HG03066 (cell line): ENCODE measurements at regions not wholly inside any gene's neighbourhood (a gene's known extent, or its start where the extent isn't known, plus 50 kb on each side); places are given as distances from the start of the nearest gene placed in this dataset.
"Not testable (repeated sequence)": the region's sequence is repeated elsewhere in the genome, so short reads cannot be mapped to it uniquely, and the experiment has no call there.

ENCODE experiments used
- ATAC-seq: cut with Tn5 transposase; IDR thresholded peaks from one replicate; pipeline ENCODE4 v1.9.1; 2021; ENCODE audit warnings: low read depth; ENCODE audit not compliant: unreplicated experiment

DNA sequence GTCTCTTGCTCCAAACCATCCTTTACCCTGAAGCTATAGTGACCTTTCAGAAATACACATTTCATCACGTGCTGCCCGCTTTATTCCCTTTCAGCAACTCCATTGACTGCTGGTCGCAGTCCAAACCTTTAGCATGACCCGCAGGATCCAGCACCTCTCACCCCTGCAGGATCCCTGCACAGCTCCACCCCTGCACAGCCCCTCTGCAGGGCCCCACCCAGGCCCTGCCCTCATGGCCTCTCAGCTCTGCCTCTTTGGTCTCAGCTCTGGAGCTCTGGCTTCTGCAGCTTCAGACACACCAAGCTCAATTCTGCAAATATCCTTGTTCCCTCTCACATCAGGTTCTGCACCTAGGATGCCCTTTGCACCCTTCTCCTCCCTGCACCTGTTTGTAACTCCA, 264.9 kb upstream of the C1orf174 start:
- ATAC-seq: no peak

DNA sequence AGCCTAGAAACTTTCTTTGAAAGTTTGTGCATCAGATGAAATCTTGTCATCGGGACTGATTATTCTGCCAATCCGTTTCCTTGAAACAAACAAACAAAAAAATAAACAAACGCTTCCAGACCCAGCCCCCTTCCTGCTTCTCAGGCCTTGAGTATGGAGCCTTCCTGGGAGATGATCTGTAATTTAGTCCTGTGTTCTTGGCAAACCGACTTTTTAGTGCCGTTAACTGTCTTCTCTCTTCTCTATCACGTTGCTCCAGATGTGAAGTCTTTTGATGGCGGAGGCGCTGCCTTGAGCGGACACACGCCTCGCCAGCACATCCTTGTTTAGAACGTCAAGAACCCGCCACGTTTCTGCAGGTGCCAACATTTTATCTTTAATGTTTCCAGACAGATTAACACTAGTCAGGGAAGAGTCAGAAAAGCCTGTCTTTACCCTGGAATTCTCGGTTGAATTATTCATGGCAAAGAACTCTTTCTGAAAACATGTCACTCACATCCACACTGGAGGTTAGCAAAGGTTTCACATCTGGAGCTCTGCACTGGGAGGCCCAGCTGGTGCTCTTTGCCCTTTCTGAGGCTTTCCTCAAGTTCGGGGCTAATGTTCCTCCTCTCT, 265.7 kb upstream of the C1orf174 start:
- ATAC-seq: no peak

DNA sequence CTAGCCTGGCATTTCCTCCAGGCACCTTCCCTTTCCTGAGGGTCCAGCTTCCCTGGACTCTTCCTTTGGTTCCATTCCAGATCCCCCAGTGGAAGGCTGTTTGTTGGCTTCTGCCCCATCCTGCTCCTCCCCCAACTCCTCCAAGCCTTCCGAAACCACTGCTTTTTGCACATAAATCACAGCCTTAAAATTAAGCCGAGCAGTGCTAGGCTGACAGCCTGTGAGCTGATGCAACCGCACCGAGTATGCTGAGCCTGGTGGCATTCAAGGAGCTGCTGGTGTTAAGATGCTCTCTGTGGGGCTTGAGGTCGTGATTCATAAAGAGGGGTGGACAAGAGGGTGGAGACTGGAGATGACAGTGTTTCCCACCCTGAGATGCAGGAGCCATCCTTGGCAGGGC, 266.6 kb upstream of the C1orf174 start:
- no peak for ATAC-seq

DNA sequence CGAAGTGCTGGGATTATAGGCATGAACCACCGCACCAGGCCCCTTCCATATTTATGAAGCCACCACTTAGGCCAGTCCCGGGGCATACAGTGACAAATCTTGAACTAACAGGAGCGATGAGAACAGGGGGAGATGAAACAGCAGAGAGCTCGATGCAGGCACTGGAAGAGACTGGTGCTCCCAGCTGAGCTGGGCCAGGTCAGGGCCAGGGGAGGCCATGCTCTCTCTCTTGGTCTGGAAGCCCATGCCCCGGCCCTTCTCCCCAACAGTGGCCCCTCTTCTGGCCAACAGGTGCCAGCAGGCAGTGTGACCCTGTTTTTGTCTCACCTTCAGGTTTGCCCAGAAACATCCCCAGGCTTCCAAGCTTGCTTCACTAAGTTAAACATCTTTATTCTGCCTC, 269.9 kb upstream of the C1orf174 start:
- no peak for ATAC-seq

DNA sequence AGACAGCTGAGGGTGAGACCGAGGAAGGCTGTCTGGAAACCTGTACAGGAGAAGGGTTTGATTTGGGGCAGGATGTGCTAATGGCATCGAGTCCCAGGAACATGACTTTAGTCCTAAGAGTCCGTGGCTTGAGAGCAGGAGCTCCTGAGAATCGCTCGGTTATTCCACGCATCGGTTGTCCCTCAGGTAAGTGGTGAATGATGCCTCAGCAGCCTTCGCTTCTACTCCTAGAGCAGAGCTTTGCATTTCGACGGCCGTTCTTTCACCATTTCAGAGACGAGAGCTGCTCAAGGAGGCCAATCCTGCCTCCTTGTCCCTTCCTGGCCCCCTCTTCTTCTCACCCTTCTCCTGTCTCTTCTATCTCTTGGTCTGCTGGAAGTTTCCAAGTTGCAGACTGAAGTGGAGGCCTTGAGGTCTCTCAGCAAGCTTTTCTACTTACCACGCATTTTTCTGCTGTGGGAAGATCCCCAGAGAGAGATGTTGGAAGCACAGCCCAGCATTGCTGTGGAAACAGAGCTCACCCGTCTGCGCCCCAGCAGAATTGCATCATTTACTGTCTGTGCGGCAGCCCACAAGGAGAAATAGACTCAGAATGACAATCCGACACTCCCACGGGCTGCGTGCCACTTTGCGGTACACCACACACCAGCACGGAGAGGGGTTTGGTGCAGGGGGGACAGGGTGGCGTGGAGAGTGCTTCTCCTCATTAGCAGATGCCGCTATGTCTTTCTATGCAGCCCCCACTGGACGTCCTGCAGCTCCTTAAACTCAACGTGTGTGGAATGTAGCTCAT, 270.7 kb upstream of the C1orf174 start:
- no peak for ATAC-seq

DNA sequence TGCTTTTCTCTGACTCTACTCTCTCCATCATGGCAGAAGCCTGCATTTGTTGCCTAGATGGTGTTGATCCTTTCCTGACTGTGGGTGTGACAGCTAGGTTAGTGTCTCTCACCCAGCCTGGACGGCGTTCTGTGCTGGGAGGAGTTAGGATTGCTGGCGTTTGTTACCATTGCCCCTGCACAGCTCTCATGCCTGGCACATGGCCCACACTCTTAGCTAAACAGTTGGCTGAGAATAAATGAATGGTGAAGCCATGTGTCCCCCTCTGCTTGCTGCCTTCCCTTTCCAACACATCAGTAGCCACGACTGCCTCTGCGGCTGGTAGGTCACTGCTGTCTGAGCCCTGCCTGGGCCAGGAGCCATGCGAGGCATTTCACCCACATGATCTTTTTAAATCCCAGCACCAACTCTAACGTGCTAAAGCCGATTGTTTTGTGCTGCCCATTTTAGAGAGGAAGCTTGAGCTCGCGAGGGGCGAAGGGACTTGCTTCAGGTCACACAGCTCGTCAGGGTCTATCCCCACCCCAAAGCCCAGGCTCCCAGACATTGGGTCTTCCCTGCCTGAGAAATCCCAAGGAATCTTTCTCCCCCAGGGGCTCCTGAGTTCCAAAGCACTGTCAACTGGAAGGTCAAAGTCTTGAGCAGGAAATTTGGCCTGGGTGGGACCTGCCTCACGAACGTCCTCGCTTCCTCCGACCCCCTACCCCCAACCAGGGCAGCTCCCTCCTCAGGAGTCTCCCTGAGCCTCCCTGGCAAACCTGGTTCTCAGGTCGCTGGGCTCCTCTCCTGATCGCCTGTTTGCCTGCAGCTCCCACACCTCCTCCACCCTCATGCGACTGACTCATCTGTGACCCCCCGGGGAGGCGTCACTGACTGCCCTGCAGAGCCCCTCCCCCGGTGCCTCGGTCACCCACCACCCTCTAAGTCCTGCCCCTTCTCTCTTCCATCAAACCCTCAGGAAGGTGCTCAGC, 271.7 kb upstream of the C1orf174 start:
- no peak for ATAC-seq

DNA sequence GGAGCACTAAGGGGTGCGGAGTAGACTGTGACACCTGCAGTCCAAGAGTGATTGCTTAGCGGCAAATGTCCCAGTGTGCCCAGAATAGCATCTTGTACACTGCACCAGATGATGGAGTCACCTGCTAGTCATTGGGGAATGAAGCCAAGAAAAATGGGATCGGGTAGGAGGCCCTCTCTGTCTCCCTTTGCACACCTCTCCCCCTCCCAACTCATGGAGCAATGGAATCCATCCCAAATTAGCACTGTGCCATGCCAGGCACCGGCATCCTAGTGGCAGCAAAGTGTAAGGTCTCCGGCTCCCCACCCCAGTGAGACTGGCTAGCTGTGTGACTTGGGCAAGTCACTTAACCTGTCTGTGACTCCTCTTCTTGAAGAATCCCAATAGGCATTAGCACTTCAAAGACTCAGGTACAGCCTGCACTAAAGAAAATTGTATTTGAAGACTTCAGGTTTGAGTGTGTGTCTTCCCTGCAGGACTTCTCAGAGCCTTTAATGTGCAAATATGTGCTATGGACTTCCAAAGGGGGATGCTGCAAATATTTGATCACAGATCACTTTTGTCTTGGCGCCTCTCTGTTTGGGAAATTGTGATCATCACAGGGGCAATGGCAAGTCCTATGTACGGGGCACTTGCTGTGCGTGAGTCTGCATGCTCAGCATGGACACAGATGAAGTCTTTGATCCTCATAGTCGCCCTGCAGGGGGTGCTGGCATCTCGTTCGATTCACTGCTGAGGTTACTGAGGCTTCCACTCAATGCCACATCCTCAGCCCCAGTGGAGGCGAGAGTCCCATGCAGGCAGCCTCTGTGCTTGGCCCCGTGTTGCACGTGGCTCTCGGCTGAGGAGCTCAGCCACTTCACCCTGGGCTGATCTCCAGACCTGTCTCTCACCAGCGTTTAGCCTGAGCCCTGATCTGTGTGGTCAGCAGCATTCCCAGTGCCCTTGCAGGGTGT, 272.9 kb upstream of the C1orf174 start:
- ATAC-seq: no peak

DNA sequence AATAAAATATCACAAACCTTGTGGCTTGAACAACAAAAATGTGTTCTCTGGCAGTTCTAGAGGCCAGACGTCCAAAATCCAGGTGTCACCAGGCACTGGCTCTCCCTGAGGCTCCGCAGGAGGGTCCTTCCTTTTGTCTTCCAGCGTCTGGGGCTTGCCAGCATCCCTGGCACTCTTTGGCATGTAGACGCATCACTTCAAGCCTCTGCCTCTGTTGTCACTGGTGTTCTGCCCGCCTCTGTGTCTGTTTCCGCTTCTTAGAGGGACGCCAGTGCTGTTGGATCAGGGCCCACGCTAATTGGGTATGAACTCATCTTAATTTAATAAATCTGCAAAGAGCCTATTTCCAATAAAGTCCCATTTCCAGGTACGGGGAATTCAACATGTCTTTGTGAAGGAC, 273.7 kb upstream of the C1orf174 start:
- no peak for ATAC-seq

DNA sequence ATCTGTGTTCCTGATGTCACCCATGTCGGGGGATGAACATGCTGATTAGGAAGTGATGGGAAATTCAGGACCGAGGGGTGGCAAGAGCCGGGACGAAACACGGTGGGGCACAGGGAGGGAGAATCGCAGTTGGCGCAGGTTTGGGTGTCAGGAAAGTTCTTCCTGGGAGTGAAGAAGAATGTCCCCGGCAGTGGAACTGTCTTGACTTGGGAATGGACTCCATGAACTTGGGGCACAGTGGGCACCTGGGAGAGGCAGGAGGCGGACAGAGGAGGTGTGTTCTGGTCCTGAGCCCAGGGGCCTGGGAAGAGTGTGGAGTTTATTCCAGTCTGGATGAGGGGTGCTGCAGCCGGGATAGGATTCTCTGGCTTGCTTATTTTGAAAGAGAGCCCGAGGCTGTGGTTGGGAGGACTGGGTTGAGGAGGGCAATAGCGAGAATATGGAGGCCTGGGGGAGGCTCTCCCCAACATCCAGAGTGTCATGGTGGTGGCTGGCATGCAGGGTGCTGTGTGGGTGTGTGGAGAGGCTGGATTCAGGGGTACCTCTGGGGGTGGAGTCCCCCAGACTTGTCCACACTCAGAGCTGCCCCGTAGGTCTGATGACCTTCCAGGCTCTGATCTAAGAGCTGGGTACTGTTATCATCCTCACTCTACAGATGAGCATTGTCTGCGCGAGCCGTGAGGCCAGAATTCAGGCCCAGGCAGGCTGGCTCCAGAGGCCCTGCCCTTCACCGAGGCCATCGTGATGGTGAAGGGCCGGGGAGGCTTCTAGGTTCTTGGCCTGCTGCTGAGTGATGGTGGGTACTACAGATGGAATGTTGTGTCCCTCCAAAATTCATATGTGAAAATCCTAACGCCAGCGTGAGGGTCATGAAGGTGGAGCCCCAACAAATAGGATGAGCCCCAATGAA, 274.5 kb upstream of the C1orf174 start:
- ATAC-seq: no peak

DNA sequence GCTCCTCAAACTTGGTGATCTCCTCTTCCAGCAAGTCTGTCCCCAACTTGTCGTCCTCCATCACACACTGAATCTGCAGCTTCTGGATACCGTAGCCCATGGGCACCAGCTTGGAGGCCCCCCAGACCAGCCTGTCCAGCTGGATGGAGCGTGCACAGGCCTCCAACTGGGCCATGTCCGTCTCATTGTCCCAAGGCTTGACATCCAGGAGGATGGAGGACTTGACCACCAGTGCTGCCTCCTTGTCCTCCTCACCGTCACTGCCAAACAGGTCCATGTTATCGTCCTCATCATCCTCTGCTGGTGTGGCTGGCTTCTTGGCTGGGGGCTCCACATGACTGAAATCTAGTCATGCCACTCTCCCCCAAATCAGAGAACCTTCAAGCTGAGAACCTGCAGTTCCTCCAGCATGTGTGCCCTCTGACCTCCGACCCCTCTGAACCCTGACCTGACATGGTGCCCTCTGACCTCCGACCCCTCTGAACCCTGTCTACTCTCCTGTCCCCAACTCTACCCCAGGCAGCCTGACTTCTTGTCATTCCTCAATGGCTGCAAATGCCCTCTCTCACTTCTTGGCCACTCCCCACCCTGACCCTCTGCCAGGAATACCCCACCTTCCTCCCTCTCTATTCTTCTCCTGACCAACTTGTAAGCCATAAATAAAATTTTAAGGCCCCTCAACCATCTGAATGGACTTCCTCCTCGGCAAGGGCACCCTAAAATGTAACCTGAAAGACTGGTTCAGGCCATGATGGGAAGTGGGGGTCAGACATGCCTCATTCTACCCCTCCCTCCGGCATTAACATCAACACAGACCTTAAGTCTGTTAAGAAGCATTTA, 275.7 kb upstream of the C1orf174 start:
- no peak for ATAC-seq

DNA sequence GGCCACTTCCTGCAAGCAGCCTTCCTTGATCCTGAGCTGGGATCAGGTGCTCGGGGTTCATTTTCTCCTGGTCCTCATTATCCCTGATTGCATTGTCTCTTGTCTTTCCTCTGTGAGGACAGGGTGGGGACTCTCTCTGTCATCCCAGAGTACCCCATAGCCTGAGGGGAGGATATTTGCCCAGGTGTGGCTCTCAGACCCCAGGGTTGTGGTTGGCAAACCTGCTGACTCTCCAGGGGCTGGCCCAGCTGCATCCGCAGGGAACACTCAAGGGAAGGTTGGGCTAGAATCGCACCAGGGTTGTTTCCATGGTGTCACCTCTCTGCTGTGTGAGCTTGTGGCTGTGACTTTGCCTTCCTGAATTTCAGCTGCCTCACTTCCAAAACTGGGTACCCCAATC, 276.8 kb upstream of the C1orf174 start:
- ATAC-seq: no peak

DNA sequence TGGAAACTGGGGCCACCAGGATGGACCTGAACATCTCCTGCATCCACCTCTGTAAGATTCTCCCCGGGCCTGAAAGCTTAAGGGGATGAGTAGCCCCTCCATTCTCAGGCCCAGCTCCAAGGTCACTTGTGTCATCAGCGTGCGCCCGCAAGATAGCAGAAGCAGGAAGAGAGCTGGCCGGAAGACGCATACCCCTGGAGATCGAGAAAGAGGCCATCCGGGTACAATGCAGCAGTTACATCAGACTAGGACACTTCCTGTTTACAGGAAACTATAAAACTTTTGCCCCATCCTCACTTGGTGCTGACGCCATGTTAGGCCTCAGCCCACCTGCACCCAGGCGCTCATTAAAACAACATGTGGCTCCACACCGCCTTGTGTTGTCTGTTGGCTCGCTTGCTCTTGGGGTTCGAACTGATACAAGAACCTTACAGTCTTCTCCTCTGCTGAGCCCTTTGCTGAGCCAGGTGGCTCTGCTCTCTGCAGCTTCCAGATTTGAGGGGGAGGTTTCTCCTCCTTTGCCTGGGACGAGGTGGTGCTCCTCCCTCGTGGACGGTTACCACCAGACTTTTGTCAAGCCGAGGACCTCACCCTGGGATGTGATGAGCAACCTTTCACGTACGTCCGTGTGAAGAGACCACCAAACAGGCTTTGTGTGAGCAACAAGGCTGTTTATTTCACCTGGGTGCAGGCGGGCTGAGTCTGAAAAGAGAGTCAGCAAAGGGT, 277.5 kb upstream of the C1orf174 start:
- ATAC-seq: no peak

DNA sequence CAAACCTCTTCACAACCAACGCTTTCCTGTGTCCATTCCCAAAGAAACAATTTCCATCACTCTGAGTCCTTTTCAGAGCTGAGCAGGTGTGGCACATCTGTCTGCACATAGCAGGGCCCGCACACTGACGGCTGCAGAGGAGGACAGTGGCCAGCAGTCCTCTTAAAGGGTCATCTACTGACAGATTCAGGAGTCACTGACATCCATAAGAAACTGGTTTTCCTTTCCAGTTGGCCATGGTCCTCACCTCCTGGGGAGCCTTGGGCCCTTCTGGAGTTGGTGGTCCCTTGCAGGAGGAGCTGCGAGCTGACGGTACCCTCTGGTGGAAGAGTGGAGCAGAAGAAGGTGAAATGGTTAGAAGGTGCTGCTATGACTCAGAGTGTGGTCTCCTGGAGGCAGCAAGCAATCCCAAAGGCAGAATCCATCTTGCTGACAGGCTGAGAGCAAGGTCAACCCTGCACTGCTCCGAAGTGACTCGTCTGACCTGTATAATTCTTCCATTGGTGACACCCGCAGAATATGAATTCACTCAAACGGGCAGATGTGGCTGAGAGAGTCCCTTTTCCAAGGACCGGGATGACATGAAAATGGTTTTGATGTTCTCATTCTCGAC, 278.5 kb upstream of the C1orf174 start:
- no peak for ATAC-seq

DNA sequence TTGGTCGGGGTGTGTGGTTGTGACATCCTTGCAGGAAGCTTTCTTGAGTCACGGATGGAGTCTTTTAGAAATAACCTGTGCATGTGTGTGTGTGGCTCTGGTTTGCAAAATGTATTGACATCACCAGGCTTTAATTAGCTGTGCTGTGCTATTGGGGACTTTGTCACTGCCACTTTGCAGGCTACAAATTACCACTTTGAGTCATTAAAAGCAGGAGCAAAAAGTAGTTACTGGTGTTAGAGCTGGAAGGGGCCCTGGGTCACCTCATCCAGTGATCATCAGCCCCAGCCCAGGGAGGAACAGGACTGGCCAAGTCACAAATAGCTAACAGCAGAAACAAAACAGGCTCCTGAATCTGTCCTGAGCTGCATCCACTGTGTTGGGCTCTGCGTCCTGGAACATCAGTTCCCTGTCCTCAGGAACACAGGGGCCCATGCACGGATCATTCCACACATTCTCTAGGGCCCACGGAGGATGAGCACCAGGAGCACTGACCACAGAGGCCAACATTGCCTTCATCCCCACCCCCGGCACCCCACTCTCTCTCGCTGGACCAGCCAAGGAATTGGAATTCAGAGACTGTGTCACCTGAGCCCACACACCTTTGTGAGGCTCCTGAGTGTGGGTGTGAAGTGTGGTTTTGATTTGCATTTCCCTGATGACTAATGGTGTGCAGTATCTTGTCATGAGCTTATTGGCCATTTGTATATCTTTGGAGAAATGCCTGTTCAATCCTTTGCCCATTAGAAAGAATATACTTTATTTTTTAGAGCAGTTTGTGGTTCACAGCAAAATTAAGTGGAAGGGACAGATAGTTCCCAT, 280.1 kb upstream of the C1orf174 start:
- ATAC-seq: no peak

DNA sequence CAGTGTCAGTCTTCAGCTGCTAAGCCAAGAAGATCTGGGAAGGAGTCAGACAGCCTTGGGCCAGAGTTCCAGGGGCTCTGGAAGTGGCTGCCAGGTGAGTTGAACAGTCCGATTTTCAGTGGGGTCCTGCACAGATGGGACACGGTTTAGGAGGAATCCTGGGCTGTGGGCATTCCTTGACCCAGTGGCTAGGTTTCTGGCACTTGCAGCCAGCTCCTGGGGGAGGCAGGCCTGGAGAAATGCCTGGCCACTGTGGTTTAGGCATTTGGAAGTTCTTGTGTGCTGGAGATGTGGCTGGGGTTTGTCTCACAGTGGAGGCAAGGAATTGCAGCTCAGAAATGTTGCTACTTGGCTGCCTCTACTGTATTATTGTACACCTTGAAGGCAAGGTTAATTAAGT, 286.4 kb upstream of the C1orf174 start:
- not testable (repeated sequence) for ATAC-seq

DNA sequence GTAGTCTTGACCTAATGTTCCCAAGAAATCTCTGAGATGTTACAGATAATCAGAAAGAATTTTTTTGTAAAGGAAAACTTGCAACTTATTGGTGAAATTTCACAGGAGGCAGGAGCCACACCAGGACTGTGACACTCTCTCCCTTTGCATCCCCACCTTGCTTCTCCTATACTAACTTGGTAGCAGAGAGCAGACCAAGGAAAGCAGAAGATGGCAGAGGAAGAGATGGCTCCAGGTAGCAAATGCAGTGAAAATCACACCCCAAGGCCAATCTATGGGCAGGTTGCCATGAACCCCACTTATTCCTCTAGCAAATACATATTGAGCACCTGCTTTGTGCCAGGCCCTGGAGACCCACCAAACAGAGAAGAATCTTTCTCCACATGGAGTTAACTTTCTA, 303.4 kb upstream of the C1orf174 start:
- ATAC-seq: no peak
